Uterus (tissue), 3 donors: ENCODE measurements at regions not wholly inside any gene's neighbourhood (a gene's known extent, or its start where the extent isn't known, plus 50 kb on each side); places are given as distances from the start of the nearest gene placed in this dataset.

ENCODE experiments used
- DNase-seq, 2 donors: peaks; one replicate each; pipeline ENCODE4 v3.0.0-alpha.2; 2019 to 2020
- H3K27ac ChIP-seq, 2 donors: fragments of 200-600 bp; sonication (generic); 1 replicate in 1 of 2; 2 replicates in 1 of 2; pipeline ENCODE4 v1.5.1; 2016 to 2018
- H3K27me3 ChIP-seq, 2 donors: fragments of 200-600 bp; sonication (generic); one replicate each; pipeline ENCODE4 v1.5.1; 2018 to 2019; ENCODE audit warnings: control low read depth in 1 of 2
- H3K36me3 ChIP-seq, 2 donors: fragments of 200-600 bp; sonication (generic); one replicate each; pipeline ENCODE4 v1.5.1; 2019; ENCODE audit warnings: control low read depth in 1 of 2
- H3K4me1 ChIP-seq, 2 donors: fragments of 200-600 bp; sonication (generic); one replicate each; pipeline ENCODE4 v1.5.1; 2018 to 2019; ENCODE audit warnings: control low read depth in 1 of 2
- H3K4me3 ChIP-seq, 2 donors: fragments of 200-600 bp; sonication (generic); 1 replicate in 1 of 2; 2 replicates in 1 of 2; pipeline ENCODE4 v1.5.1; 2018 to 2019; ENCODE audit warnings: mild to moderate bottlenecking in 1 of 2
- H3K9me3 ChIP-seq, 2 donors: fragments of 200-600 bp; sonication (generic); one replicate each; pipeline ENCODE4 v1.5.1; 2019; ENCODE audit warnings: control low read depth in 1 of 2
- CTCF ChIP-seq, 4 experiments: fragments of 200-600 bp in 2 of 4; fragments of 450-650 bp in 2 of 4; sonication (generic) in 2 of 4; IDR thresholded peaks; one replicate each; pipeline ENCODE4 v1.5.1; 2016 to 2019; ENCODE audit warnings: antibody characterized with exemption in 4 of 4, mild to moderate bottlenecking in 2 of 4, moderate library complexity in 1 of 4
- POLR2A ChIP-seq, 2 donors: fragments of 450-650 bp; IDR thresholded peaks; one replicate each; pipeline ENCODE4 v1.6.1; 2016; ENCODE audit warnings: antibody characterized with exemption in 2 of 2, mild to moderate bottlenecking in 1 of 2, moderate library complexity in 1 of 2
- intact Hi-C: fragments of 100-400 bp; cut with DNase I; formaldehyde crosslinking; loops from one replicate; pipeline ENCODE4 v1.15.1; 2023; ENCODE audit warnings: low total_unique reads
- donor health status: DM: yes; HTN: yes; CAD: no.

GRCh38 chr1:217088521-217089284, 365.5 kb upstream of the ESRRG start:
- Histone ChIP-seq H3K27me3 (no peaks in the 10 kb centered on the region), H3K36me3 (no peaks in the 10 kb centered on the region), H3K9me3 (no peaks in the 10 kb centered on the region), H3K4me3 (no peak overlapping the region), H3K27ac (no peak overlapping the region), H3K4me1 (no peaks in the 10 kb centered on the region)
- intact Hi-C loops = no loop called here
- TF ChIP-seq POLR2A (IDR thresholded peaks at IDR 0.05) = no peak
- DNase-seq = no peak

- Histone ChIP-seq H3K4me3 (no peak overlapping the region), H3K9me3 (no peaks in the 10 kb centered on the region), H3K36me3 (no peaks in the 10 kb centered on the region), H3K27me3 (no peaks in the 10 kb centered on the region), H3K27ac (no peak overlapping the region), H3K4me1 (no peaks in the 10 kb centered on the region)
- TF ChIP-seq POLR2A (IDR thresholded peaks at IDR 0.05) = no peak
- TF ChIP-seq CTCF (IDR thresholded peaks at IDR 0.05) = no peak
- DNase-seq = no peak
- intact Hi-C loops = no loop called here
Observed at GRCh38 chr1:217088011-217088410, 364.8 kb upstream of the ESRRG start.

GRCh38 chr1:217079584-217079983, 356.4 kb upstream of the ESRRG start:
- no peak overlapping the region for H3K27ac ChIP-seq
- H3K4me1 ChIP-seq = no peaks in the 10 kb centered on the region
- intact Hi-C loops = no loop called here

DNA sequence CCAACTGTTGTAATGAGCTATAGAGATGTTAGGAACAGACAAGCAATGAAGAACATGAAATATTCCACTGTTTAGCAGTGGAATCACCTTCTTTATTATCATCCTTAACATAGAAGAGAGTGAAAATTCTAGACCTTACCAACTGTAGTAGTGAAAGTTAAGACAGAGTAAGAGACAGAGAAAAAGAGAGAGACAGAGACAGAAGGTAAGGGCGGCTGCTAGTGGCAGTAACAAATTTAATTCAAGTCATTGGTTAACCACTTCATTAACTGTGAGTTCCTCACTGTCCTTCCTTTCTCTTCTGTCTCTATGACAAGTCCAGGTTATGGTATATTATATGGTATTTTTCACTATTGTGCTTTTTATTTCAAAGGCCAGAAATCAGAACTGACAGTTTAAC, 355.7 kb upstream of the ESRRG start:
- no peak overlapping the region for H3K27ac ChIP-seq

More at GRCh38 chr1:217079584-217079983, 356.4 kb upstream of the ESRRG start:
- H3K9me3 ChIP-seq = no peaks in the 10 kb centered on the region
- no peaks in the 10 kb centered on the region for H3K27me3 ChIP-seq
- TF ChIP-seq CTCF (IDR thresholded peaks at IDR 0.05) (no peak), POLR2A (IDR thresholded peaks at IDR 0.05) (no peak)
- no peak overlapping the region for H3K4me3 ChIP-seq
- no peak for DNase-seq
- no peaks in the 10 kb centered on the region for H3K36me3 ChIP-seq

GRCh38 chr1:217078078-217078690, 355.0 kb upstream of the ESRRG start:
- Histone ChIP-seq H3K4me3 (no peak overlapping the region), H3K27ac (no peak overlapping the region), H3K9me3 (no peaks in the 10 kb centered on the region), H3K27me3 (no peaks in the 10 kb centered on the region), H3K4me1 (no peaks in the 10 kb centered on the region), H3K36me3 (no peaks in the 10 kb centered on the region)
- intact Hi-C loops = no loop called here
- TF ChIP-seq CTCF (IDR thresholded peaks at IDR 0.05) (no peak), POLR2A (IDR thresholded peaks at IDR 0.05) (no peak)
- DNase-seq = no peak

More for the DNA sequence above, 355.7 kb upstream of the ESRRG start:
- intact Hi-C loops = no loop called here
- Histone ChIP-seq H3K4me3 (no peak overlapping the region), H3K27me3 (no peaks in the 10 kb centered on the region), H3K36me3 (no peaks in the 10 kb centered on the region), H3K9me3 (no peaks in the 10 kb centered on the region), H3K4me1 (no peaks in the 10 kb centered on the region)
- no peak for TF ChIP-seq POLR2A (IDR thresholded peaks at IDR 0.05)
- TF ChIP-seq CTCF (IDR thresholded peaks at IDR 0.05) = no peak
- no peak for DNase-seq
